Cardiac septum (tissue), 1 donor: ENCODE measurements at regions not wholly inside any gene's neighbourhood (a gene's known extent, or its start where the extent isn't known, plus 50 kb on each side); places are given as distances from the start of the nearest gene placed in this dataset.
"Not testable (repeated sequence)": the region's sequence is repeated elsewhere in the genome, so short reads cannot be mapped to it uniquely, and the experiment has no call there.

Source experiments
- DNase-seq: peaks from one replicate; pipeline ENCODE4 v3.0.0-alpha.2; 2020; ENCODE audit warnings: low spot score
- intact Hi-C: fragments of 100-400 bp; cut with DNase I; formaldehyde crosslinking; loops from one replicate; pipeline ENCODE4 v1.14.0; 2022
- donor health status: DM: no; HTN: no; CAD: no.

GRCh38 chr3:115317953-115318352 lies 170.9 kb upstream of the ZBTB20 start:
- DNase-seq, intact Hi-C loops: not testable (repeated sequence)

GRCh38 chr3:115321400-115321805 lies 174.3 kb upstream of the ZBTB20 start:
- DNase-seq: no peak
- intact Hi-C loops: loop anchor here (5.0 kb wide), 1 partner anchor 74 kb away; no protein-coding TSS in a partner anchor

GRCh38 chr3:115322901-115323300 lies 175.8 kb upstream of the ZBTB20 start:
- intact Hi-C loops: loop anchor here (5.0 kb wide), 1 partner anchor 76 kb away; no protein-coding TSS in a partner anchor
- DNase-seq: no peak

GRCh38 chr3:115323380-115323779 lies 176.3 kb upstream of the ZBTB20 start:
- DNase-seq: no peak
- intact Hi-C loops: loop anchor here (5.0 kb wide), 1 partner anchor 76 kb away; no protein-coding TSS in a partner anchor

GRCh38 chr3:115324056-115324455 lies 177.0 kb upstream of the ZBTB20 start:
- DNase-seq: no peak
- intact Hi-C loops: loop anchor here (5.0 kb wide), 1 partner anchor 77 kb away; no protein-coding TSS in a partner anchor

- intact Hi-C loops: no loop called here
- no peak for DNase-seq
Measured at GRCh38 chr3:115325539-115325938, 178.5 kb upstream of the ZBTB20 start.

GRCh38 chr3:115330430-115330829 lies 183.3 kb upstream of the ZBTB20 start:
- no peak for DNase-seq
- intact Hi-C loops: no loop called here

- no peak for DNase-seq
- intact Hi-C loops: no loop called here
Measured at GRCh38 chr3:115332998-115333397, 185.9 kb upstream of the ZBTB20 start.

- DNase-seq: no peak
- intact Hi-C loops: no loop called here
Measured at GRCh38 chr3:115336836-115337235, 189.7 kb upstream of the ZBTB20 start.

GRCh38 chr3:115340586-115340985 lies 193.5 kb upstream of the ZBTB20 start:
- no peak for DNase-seq
- intact Hi-C loops: no loop called here

- no peak for DNase-seq
- intact Hi-C loops: no loop called here
Measured at GRCh38 chr3:115341208-115341607, 194.1 kb upstream of the ZBTB20 start.

- no peak for DNase-seq
- intact Hi-C loops: no loop called here
Measured at GRCh38 chr3:115347737-115348136, 200.6 kb upstream of the ZBTB20 start.

- intact Hi-C loops: no loop called here
- no peak for DNase-seq
Measured at GRCh38 chr3:115348412-115348811, 201.3 kb upstream of the ZBTB20 start.

- no peak for DNase-seq
- intact Hi-C loops: no loop called here
Measured at GRCh38 chr3:115348951-115349745, 202.1 kb upstream of the ZBTB20 start.

GRCh38 chr3:115350606-115351005 lies 203.5 kb upstream of the ZBTB20 start:
- DNase-seq: no peak
- intact Hi-C loops: no loop called here

- intact Hi-C loops: no loop called here
- no peak for DNase-seq
Measured at GRCh38 chr3:115351193-115351592, 204.1 kb upstream of the ZBTB20 start.

- DNase-seq: no peak
- intact Hi-C loops: no loop called here
Measured at GRCh38 chr3:115354010-115354409, 206.9 kb upstream of the ZBTB20 start.

- DNase-seq: no peak
- intact Hi-C loops: no loop called here
Measured at GRCh38 chr3:115357456-115357855, 210.4 kb upstream of the ZBTB20 start.

GRCh38 chr3:115359536-115359935 lies 212.4 kb upstream of the ZBTB20 start:
- DNase-seq: no peak
- intact Hi-C loops: no loop called here

GRCh38 chr3:115361806-115362205 lies 214.7 kb upstream of the ZBTB20 start:
- intact Hi-C loops: no loop called here
- no peak for DNase-seq

GRCh38 chr3:115363071-115363470 lies 216.0 kb upstream of the ZBTB20 start:
- intact Hi-C loops: no loop called here

More at GRCh38 chr3:115363071-115363470, 216.0 kb upstream of the ZBTB20 start:
- no peak for DNase-seq
